H1 (cell line): ENCODE measurements at regions not wholly inside any gene's neighbourhood (a gene's known extent, or its start where the extent isn't known, plus 50 kb on each side); places are given as distances from the start of the nearest gene placed in this dataset.

Experiments
- CTCF ChIA-PET: fragments of 300-600 bp; sonication (Branson Sonifier 250); formaldehyde crosslinking; loops from one replicate; lab custom pipeline; 2021; ENCODE audit not compliant: partially characterized antibody; lab: Charles Lee
- POLR2A ChIA-PET: fragments of 300-600 bp; sonication (Branson Sonifier 250); formaldehyde crosslinking; loops from one replicate; lab custom pipeline; 2021; ENCODE audit warnings: inconsistent platforms; ENCODE audit not compliant: partially characterized antibody; lab: Charles Lee
- DNase-seq, 2 experiments: peaks; one replicate each; pipeline versions ENCODE4 v3.0.0 to v3.0.0-alpha.2; 2010 to 2022; ENCODE audit warnings: low spot score in 2 of 2, low read depth in 1 of 2, mixed read lengths in 1 of 2
- FAIRE-seq: peaks from 2 replicates; lab custom pipeline; 2011; peaks lifted over from hg19 to GRCh38; lab: Jason Lieb, UNC
- H2AFZ ChIP-seq: 2 replicates; pipeline ENCODE4 v1.8.1; 2012; ENCODE audit warnings: low read length, inconsistent platforms
- H2AK5ac ChIP-seq: 2 replicates; pipeline ENCODE4 v1.6.1; 2013; ENCODE audit warnings: low read depth, low read length
- H2BK120ac ChIP-seq: replicated peaks from 2 replicates; pipeline ENCODE3; 2013; ENCODE audit warnings: low read depth, low read length, inconsistent platforms
- H2BK12ac ChIP-seq: 2 replicates; pipeline ENCODE4 v1.6.1; 2013; ENCODE audit warnings: low read depth, low read length
- H2BK15ac ChIP-seq: 2 replicates; pipeline ENCODE4 v1.6.1; 2013; ENCODE audit warnings: low read length
- H2BK20ac ChIP-seq: 2 replicates; pipeline ENCODE4 v1.6.1; 2013; ENCODE audit warnings: low read length
- H2BK5ac ChIP-seq: 2 replicates; pipeline ENCODE4 v1.6.1; 2013; ENCODE audit warnings: low read depth, low read length
- H3K14ac ChIP-seq: 2 replicates; pipeline ENCODE4 v1.6.1; 2013; ENCODE audit warnings: inconsistent platforms; ENCODE audit not compliant: insufficient read length
- H3K18ac ChIP-seq: 2 replicates; pipeline ENCODE4 v1.6.1; 2013; ENCODE audit warnings: low read length; ENCODE audit errors: extremely low read depth
- H3K23ac ChIP-seq: 2 replicates; pipeline ENCODE4 v1.6.1; 2013; ENCODE audit warnings: inconsistent platforms; ENCODE audit not compliant: insufficient read length
- H3K23me2 ChIP-seq: 2 replicates; pipeline ENCODE4 v1.6.1; 2013; ENCODE audit warnings: low read depth, low read length
- H3K27ac ChIP-seq: 2 replicates; pipeline ENCODE4 v1.6.1; 2011; ENCODE audit warnings: low read depth, low read length, inconsistent platforms
- H3K27me3 ChIP-seq, 4 experiments: replicated peaks in 1 of 4; 1 replicate in 1 of 4; 2 replicates in 3 of 4; pipeline versions ENCODE4 v1.6.1 to v1.8.1; 2011 to 2013; ENCODE audit warnings: low read length in 3 of 4, mild to moderate bottlenecking in 3 of 4, inconsistent platforms in 2 of 4, mixed read lengths in 2 of 4, moderate library complexity in 1 of 4; ENCODE audit not compliant: control insufficient read depth in 3 of 4, insufficient read depth in 3 of 4; ENCODE audit errors: extremely low read depth in 1 of 4
- H3K36me3 ChIP-seq, 4 experiments: 2 replicates each; pipeline versions ENCODE4 v1.6.1 to v1.8.1; 2011 to 2013; ENCODE audit warnings: mild to moderate bottlenecking in 4 of 4, low read length in 3 of 4, moderate library complexity in 2 of 4, control low read depth in 1 of 4, inconsistent platforms in 1 of 4; ENCODE audit not compliant: insufficient read depth in 4 of 4, control insufficient read depth in 2 of 4
- H3K4ac ChIP-seq: replicated peaks from 2 replicates; pipeline ENCODE3; 2013; ENCODE audit warnings: low read length, low read depth, mixed read lengths, inconsistent platforms; ENCODE audit not compliant: insufficient read length
- H3K4me1 ChIP-seq, 4 experiments: replicated peaks in 1 of 4; 1 replicate in 1 of 4; 2 replicates in 3 of 4; pipeline versions ENCODE4 v1.6.1 to v1.8.1; 2011 to 2013; ENCODE audit warnings: low read length in 3 of 4, inconsistent platforms in 2 of 4, mixed read lengths in 1 of 4; ENCODE audit not compliant: insufficient read depth in 4 of 4, control insufficient read depth in 3 of 4
- H3K4me2 ChIP-seq, 2 experiments: 2 replicates each; pipeline versions ENCODE4 v1.6.1 to v1.8.1; 2011 to 2013; ENCODE audit warnings: low read depth in 2 of 2, low read length in 2 of 2, control low read depth in 1 of 2, inconsistent platforms in 1 of 2, mild to moderate bottlenecking in 1 of 2; ENCODE audit not compliant: insufficient read depth in 1 of 2
- H3K4me3 ChIP-seq, 4 experiments: fragments of 200-600, 300-600 bp in 1 of 4; sonication (generic), shearing (Covaris generic), sonication (Bioruptor Twin) in 1 of 4; 2 replicates each; pipeline versions ENCODE4 v1.5.1 to v1.8.1; 2011 to 2016; ENCODE audit warnings: low read length in 4 of 4, low read depth in 3 of 4, control low read depth in 2 of 4, inconsistent platforms in 2 of 4, mild to moderate bottlenecking in 2 of 4, mixed read lengths in 1 of 4, moderate library complexity in 1 of 4; ENCODE audit not compliant: insufficient read depth in 2 of 4; ENCODE audit errors: extremely low read depth in 1 of 4
- H3K56ac ChIP-seq: replicated peaks from 2 replicates; pipeline ENCODE3; 2013; ENCODE audit warnings: low read depth, mild to moderate bottlenecking, mixed read lengths, low read length, inconsistent platforms; ENCODE audit not compliant: insufficient read length
- H3K79me1 ChIP-seq: 2 replicates; pipeline ENCODE4 v1.6.1; 2013; ENCODE audit warnings: low read depth, low read length, control low read depth
- H3K79me2 ChIP-seq, 2 experiments: 2 replicates each; pipeline versions ENCODE4 v1.6.1 to v1.8.1; 2012 to 2013; ENCODE audit warnings: low read length in 2 of 2, mild to moderate bottlenecking in 2 of 2, inconsistent platforms in 1 of 2; ENCODE audit not compliant: insufficient read depth in 2 of 2, control insufficient read depth in 1 of 2
- H3K9ac ChIP-seq, 4 experiments: replicated peaks in 1 of 4; 1 replicate in 1 of 4; 2 replicates in 3 of 4; pipeline versions ENCODE4 v1.6.1 to v1.8.1; 2011 to 2013; ENCODE audit warnings: low read depth in 3 of 4, low read length in 3 of 4, control low read depth in 2 of 4, mild to moderate bottlenecking in 2 of 4, moderate library complexity in 2 of 4, inconsistent platforms in 1 of 4; ENCODE audit errors: extremely low read depth in 1 of 4
- H3K9me3 ChIP-seq, 2 experiments: 2 replicates each; pipeline versions ENCODE4 v1.6.1 to v1.8.1; 2012 to 2013; ENCODE audit warnings: mild to moderate bottlenecking in 2 of 2, moderate library complexity in 2 of 2, control low read depth in 1 of 2, inconsistent platforms in 1 of 2, low read depth in 1 of 2, low read length in 1 of 2, mixed read lengths in 1 of 2; ENCODE audit not compliant: insufficient read depth in 2 of 2
- H4K20me1 ChIP-seq, 2 experiments: replicated peaks in 1 of 2; 2 replicates each; pipeline versions ENCODE3 to v1.8.1; 2011 to 2013; ENCODE audit warnings: inconsistent platforms in 2 of 2, low read length in 2 of 2, mild to moderate bottlenecking in 1 of 2; ENCODE audit not compliant: insufficient read depth in 2 of 2, control insufficient read depth in 1 of 2
- H4K5ac ChIP-seq: 2 replicates; pipeline ENCODE4 v1.6.1; 2013; ENCODE audit warnings: low read length, low read depth, mixed read lengths, inconsistent platforms; ENCODE audit not compliant: insufficient read length
- H4K8ac ChIP-seq: 2 replicates; pipeline ENCODE4 v1.8.0; 2013; ENCODE audit warnings: mild to moderate bottlenecking, moderate library complexity, low read length, inconsistent platforms; ENCODE audit not compliant: insufficient read depth; ENCODE audit errors: extremely low read depth
- H4K91ac ChIP-seq: replicated peaks from 2 replicates; pipeline ENCODE3; 2013; ENCODE audit warnings: low read length, mixed read lengths, inconsistent platforms; ENCODE audit not compliant: insufficient read length
- ATF3 ChIP-seq: IDR thresholded peaks from 2 replicates; pipeline ENCODE4 v1.6.1; 2011; ENCODE audit warnings: low read depth, mild to moderate bottlenecking, low read length; ENCODE audit not compliant: insufficient read depth
- BCL11A ChIP-seq, 2 experiments: IDR thresholded peaks; one replicate each; pipeline ENCODE4 v1.6.1; 2011; ENCODE audit warnings: low read depth in 2 of 2, low read length in 2 of 2, mild to moderate bottlenecking in 2 of 2
- CBX5 ChIP-seq: fragments of 300-800, 300-1000 bp; sonication (generic); IDR thresholded peaks from 2 replicates; pipeline ENCODE4 v1.7.1; 2016; ENCODE audit warnings: antibody characterized with exemption, low read length, low read depth
- CBX8 ChIP-seq: fragments of 300-800, 300-1000 bp; sonication (generic); IDR thresholded peaks from 2 replicates; pipeline ENCODE4 v1.7.1; 2016; ENCODE audit warnings: low read depth, low read length, borderline replicate concordance
- CTBP2 ChIP-seq: IDR thresholded peaks from 2 replicates; pipeline ENCODE4 v1.7.0; 2011; ENCODE audit warnings: borderline replicate concordance, mild to moderate bottlenecking, moderate library complexity, mixed read lengths, low read length; ENCODE audit not compliant: insufficient read depth, insufficient read length
- E2F6 ChIP-seq: IDR thresholded peaks from 2 replicates; pipeline ENCODE4 v1.6.1; 2012; ENCODE audit warnings: inconsistent platforms
- JUND ChIP-seq: IDR thresholded peaks from 2 replicates; pipeline ENCODE4 v1.6.1; 2011; ENCODE audit warnings: mild to moderate bottlenecking, improper control_type of control experiment, low read length
- NRF1 ChIP-seq: IDR thresholded peaks from 2 replicates; pipeline ENCODE4 v1.6.1; 2011; ENCODE audit warnings: mild to moderate bottlenecking, low read depth, low read length, improper control_type of control experiment
- SIRT6 ChIP-seq: IDR thresholded peaks from one replicate; pipeline ENCODE4 v1.7.1; 2012; ENCODE audit warnings: low read length, inconsistent platforms
- ZNF274 ChIP-seq: IDR thresholded peaks from 2 replicates; pipeline ENCODE4 v1.7.0; 2012; ENCODE audit warnings: low read length, borderline replicate concordance; ENCODE audit errors: extremely low read depth
- WGBS, 2 experiments: shearing (Covaris generic) in 1 of 2; methylation state at CpG; one replicate each; pipeline versions ENCODE4 v1.1.6 to v1.1.7; 2013 to 2015; ENCODE audit warnings: low lambda C conversion rate in 2 of 2, mixed read lengths in 2 of 2, inconsistent platforms in 1 of 2, low coverage in 1 of 2, missing lambda C conversion rate in 1 of 2; ENCODE audit not compliant: insufficient replicate concordance in 2 of 2, insufficient coverage in 1 of 2, insufficient read length in 1 of 2; ENCODE audit errors: extremely low coverage in 1 of 2, missing lambda C conversion rate in 1 of 2; 5-methylcytosine and 5-hydroxymethylcytosine counted together

- Histone ChIP-seq H3K18ac (no peak overlapping the region; the same call in 1 of the 2 replicates), H3K27ac (no peak overlapping the region), H2AK5ac (no peak overlapping the region), H3K14ac (no peak overlapping the region), H3K4me1 (no peaks in the 10 kb centered on the region), H4K91ac (no peak overlapping the region), H3K79me2 (no peaks in the 10 kb centered on the region), H2BK120ac (no peak overlapping the region), H3K9me3 (peaks cover 0 to 11% of the 10 kb centered on the region in 2 experiments; a peak in 2 of 4 replicates), H3K9ac (no peak overlapping the region), H2BK5ac (no peak overlapping the region), H3K79me1 (no peaks in the 10 kb centered on the region), H3K56ac (no peak overlapping the region), H3K23me2 (no peaks in the 10 kb centered on the region), H3K4me2 (no peak overlapping the region), H3K23ac (no peak overlapping the region), H4K5ac (no peak overlapping the region), H2BK15ac (no peak overlapping the region), H3K4ac (no peak overlapping the region), H2BK20ac (no peak overlapping the region), H3K36me3 (no peaks in the 10 kb centered on the region), H2AFZ (no peak overlapping the region), H3K27me3 (no peaks in the 10 kb centered on the region), H4K20me1 (no peaks in the 10 kb centered on the region), H3K4me3 (no peak overlapping the region), H2BK12ac (no peak overlapping the region), H4K8ac (no peak overlapping the region)
- WGBS, 2 experiments = 86% methylated on average over 13 of the region's 14 CpGs; no CpG with 5 or more reads in 1 of the 2 experiments
- FAIRE-seq (no peak), DNase-seq (no peak)
- no peak for TF ChIP-seq CTBP2
- no peak for TF ChIP-seq BCL11A (IDR thresholded peaks at IDR 0.05; ENCODE audit: low read depth in 2 of 2, low read length in 2 of 2)
- no peak for TF ChIP-seq SIRT6
- no peak for TF ChIP-seq ZNF274
- no peak for TF ChIP-seq E2F6
- TF ChIP-seq CBX8 = no peak
- TF ChIP-seq CBX5 = no peak
- TF ChIP-seq NRF1 = no peak
- TF ChIP-seq ATF3 = no peak
- TF ChIP-seq JUND = no peak
- ChIA-PET CTCF (interaction anchor here (1.0 to 1.1 kb wide), 2 partner anchors 11 to 15 kb away, joined by 3 read pairs; no protein-coding TSS in a partner anchor), POLR2A (interaction anchor here (0.9 kb wide), 1 partner anchor 167 kb away, joined by 3 read pairs; the partner anchor contains the start of gene ID2)
Measured at GRCh38 chr2:8514796-8515758, 166.8 kb upstream of the ID2 start.
